Ovary (tissue), 7 donors: ENCODE measurements at regions not wholly inside any gene's neighbourhood (a gene's known extent, or its start where the extent isn't known, plus 50 kb on each side); places are given as distances from the start of the nearest gene placed in this dataset.

ENCODE experiments used
- DNase-seq, 5 donors: peaks; one replicate each; pipeline ENCODE4 v3.0.0-alpha.2; 2019 to 2020
- H3K27ac ChIP-seq, 2 donors: fragments of 200-600 bp; one replicate each; pipeline versions ENCODE4 v1.5.1 to v1.8.0; 2019 to 2022
- H3K27me3 ChIP-seq: fragments of 200-600 bp; one replicate; pipeline ENCODE4 v1.8.0; 2022
- H3K36me3 ChIP-seq: fragments of 200-600 bp; sonication (generic); one replicate; pipeline ENCODE4 v1.5.1; 2019
- H3K4me1 ChIP-seq: one replicate; pipeline ENCODE4 v1.8.1; 2013; ENCODE audit warnings: mild to moderate bottlenecking, moderate library complexity; ENCODE audit not compliant: insufficient read depth
- H3K4me3 ChIP-seq: fragments of 200-600 bp; sonication (generic); one replicate; pipeline ENCODE4 v1.5.1; 2017
- H3K9me3 ChIP-seq, 2 donors: fragments of 200-600 bp in 1 of 2; sonication (generic) in 1 of 2; one replicate each; pipeline versions ENCODE4 v1.5.1 to v1.8.1; 2013 to 2019; ENCODE audit warnings: mild to moderate bottlenecking in 1 of 2, moderate library complexity in 1 of 2
- CTCF ChIP-seq, 3 donors: fragments of 450-650 bp in 2 of 3; fragments of 200-600 bp in 1 of 3; IDR thresholded peaks; one replicate each; pipeline versions ENCODE4 v1.5.1 to v1.8.0; 2016 to 2022; ENCODE audit warnings: antibody characterized with exemption in 3 of 3, mild to moderate bottlenecking in 1 of 3
- EP300 ChIP-seq: sonication (generic); formaldehyde crosslinking; IDR thresholded peaks from one replicate; pipeline ENCODE4 v1.6.1; 2017; ENCODE audit warnings: antibody characterized with exemption
- POLR2A ChIP-seq: fragments of 450-650 bp; IDR thresholded peaks from one replicate; pipeline ENCODE4 v1.6.1; 2017; ENCODE audit warnings: antibody characterized with exemption, mild to moderate bottlenecking, moderate library complexity
- WGBS, 3 donors: extraction: QIAGEN DNeasy Blood & Tissue Kit in 1 of 3; methylation state at CpG; one replicate each; pipeline versions ENCODE4 v1.1.5 to v1.1.7; 2013 to 2017; 5-methylcytosine and 5-hydroxymethylcytosine counted together
- intact Hi-C, 4 donors: fragments of 100-400 bp; cut with DNase I; formaldehyde crosslinking; loops; one replicate each; pipeline versions ENCODE4 v1.11.0 to v1.15.1; 2022 to 2023
- donor health status: DM: no; HTN: no; CAD: no; lungs with moderate emphysema.
- donor health status: DM: no; HTN: no; CAD: no.
- donor health status: Bipolar disorder and iron deficiency.
- donor health status: DM: no; HTN: no; CAD: no.
- donor health status: DM: yes; HTN: yes; CAD: no.

DNA sequence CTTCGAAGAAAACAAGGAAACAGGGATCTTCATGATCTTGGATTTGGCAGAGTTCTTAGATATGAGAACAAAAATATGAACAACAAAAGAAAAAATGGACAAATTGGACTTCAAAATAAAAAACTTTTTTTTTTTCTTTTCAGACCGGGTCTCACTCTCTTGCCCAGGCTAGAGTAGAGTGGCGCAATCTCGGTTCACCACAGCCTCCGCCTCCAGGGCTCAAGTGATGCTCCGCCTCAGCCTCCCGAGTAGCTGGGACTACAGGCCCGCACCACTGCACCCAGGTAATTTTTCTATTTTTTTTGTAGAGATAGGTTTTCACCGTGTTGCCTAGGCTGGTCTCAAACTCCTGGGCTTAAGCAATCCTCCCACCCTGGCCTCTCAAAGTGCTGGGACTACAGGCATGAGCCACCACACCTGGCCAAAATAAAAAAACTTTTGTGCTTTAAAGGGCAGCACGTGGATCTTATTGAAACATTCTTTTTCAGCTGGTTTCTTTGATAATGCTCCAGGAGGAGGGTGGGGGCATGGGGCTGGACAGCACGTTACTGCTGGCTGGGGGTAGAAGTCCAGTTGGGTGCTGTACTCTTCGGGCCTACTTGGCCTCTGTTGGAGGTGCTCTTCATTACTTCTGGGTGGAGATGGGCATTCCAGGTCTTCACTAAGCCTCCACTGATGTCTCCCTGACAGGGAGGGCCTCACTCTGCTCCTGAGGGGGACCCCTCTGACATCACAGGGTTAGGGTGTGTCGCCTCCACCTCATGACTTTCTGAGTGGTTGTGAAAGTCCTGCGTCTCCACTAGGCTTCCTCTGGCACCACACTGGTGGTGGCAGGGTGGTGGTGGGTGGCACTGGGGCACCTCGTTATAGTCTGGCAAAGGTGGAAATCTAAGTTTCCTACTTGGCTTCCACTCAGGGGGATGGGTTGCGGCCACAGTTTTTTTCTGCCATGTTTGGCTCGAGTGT lies 150.5 kb upstream of the XPO1 start:
- Histone ChIP-seq H3K36me3 (no peaks in the 10 kb centered on the region), H3K27me3 (no peaks in the 10 kb centered on the region), H3K9me3 (no peaks in the 10 kb centered on the region), H3K27ac (no peak overlapping the region), H3K4me3 (no peak overlapping the region), H3K4me1 (no peaks in the 10 kb centered on the region)
- no peak for TF ChIP-seq EP300
- TF ChIP-seq CTCF (IDR thresholded peaks at IDR 0.05), result no peak
- no peak for TF ChIP-seq POLR2A
- WGBS, 3 donors, result 86 to 89% (median 89%) methylated on average over 17 of the region's 17 CpGs
- no peak for DNase-seq
- intact Hi-C loops, result no loop called here

GRCh38 chr2:61679096-61679495 lies 140.9 kb upstream of the XPO1 start:
- H3K27me3 ChIP-seq, result no peaks in the 10 kb centered on the region
- H3K4me1 ChIP-seq, result no peaks in the 10 kb centered on the region
- intact Hi-C loops, result no loop called here
- H3K27ac ChIP-seq, result no peak overlapping the region
- H3K9me3 ChIP-seq, result no peaks in the 10 kb centered on the region
- no peak overlapping the region for H3K4me3 ChIP-seq
- no peak for DNase-seq
- no peaks in the 10 kb centered on the region for H3K36me3 ChIP-seq
- TF ChIP-seq EP300 (no peak), CTCF (IDR thresholded peaks at IDR 0.05) (no peak), POLR2A (no peak)
- WGBS, 3 donors, result 85 to 91% (median 88%) methylated on average over 5 of the region's 5 CpGs

DNA sequence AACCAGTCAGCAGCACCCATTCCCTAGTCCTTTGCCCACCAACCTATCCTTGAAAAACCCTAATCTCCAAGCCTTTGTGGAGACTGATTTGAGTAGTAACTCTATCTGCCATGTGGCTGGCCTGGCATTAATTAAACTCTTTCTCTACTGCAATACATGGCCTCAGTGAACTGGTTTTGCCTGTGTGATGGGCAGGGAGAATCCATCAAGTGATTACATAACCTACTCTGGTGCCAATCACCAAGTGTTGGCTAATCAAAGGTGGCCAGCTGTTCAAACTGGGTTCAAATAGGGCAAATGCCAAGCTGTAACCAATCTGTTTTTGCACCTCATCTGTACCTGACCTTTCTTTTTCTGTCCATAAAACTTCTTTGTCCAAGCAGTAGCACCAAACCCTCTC lies 139.8 kb upstream of the XPO1 start:
- Histone ChIP-seq H3K27me3 (no peaks in the 10 kb centered on the region), H3K36me3 (no peaks in the 10 kb centered on the region), H3K4me1 (no peaks in the 10 kb centered on the region), H3K9me3 (no peaks in the 10 kb centered on the region), H3K4me3 (no peak overlapping the region), H3K27ac (no peak overlapping the region)
- DNase-seq, result no peak
- TF ChIP-seq CTCF (IDR thresholded peaks at IDR 0.05) (no peak), EP300 (no peak), POLR2A (no peak)
- intact Hi-C loops, result no loop called here

GRCh38 chr2:61677306-61677705 lies 139.2 kb upstream of the XPO1 start:
- WGBS, 3 donors, result 90 to 96% (median 93%) methylated on average over 1 of the region's 1 CpG
- intact Hi-C loops, result no loop called here
- H3K4me3 ChIP-seq, result no peak overlapping the region
- H3K27me3 ChIP-seq, result no peaks in the 10 kb centered on the region
- peaks cover 2% of the 10 kb centered on the region for H3K4me1 ChIP-seq
- H3K9me3 ChIP-seq, result no peaks in the 10 kb centered on the region
- no peak for DNase-seq
- no peak overlapping the region for H3K27ac ChIP-seq
- no peaks in the 10 kb centered on the region for H3K36me3 ChIP-seq
- no peak for TF ChIP-seq CTCF (IDR thresholded peaks at IDR 0.05)
- no peak for TF ChIP-seq EP300
- TF ChIP-seq POLR2A, result no peak
